ENCODE measurements at regions not wholly inside any gene's neighbourhood (a gene's known extent, or its start where the extent isn't known, plus 50 kb on each side); places are given as distances from the start of the nearest gene placed in this dataset.
A peak's percentile ranks its signal among the peaks of the same experiment; 100 is the strongest.

DNA sequence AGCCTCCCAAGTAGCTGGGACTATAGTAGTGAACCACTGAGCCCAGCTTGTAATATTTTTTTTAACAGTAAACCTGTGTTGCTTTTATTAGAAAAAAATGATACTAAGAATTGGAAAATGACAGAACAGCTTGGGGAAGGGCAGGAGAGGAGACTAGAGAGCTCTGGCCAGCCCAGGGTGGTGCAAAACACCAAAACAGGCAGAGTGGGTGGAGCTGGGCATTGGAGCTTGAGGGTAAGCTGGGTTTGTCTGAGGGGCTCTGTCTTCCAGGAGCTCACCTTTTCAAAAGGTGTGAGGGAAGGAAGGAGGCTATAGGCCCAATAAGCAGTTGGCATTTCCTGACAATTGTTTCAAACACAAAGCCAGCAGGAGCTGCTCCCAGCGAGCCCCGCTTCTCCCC is 75.2 kb upstream of the DUSP5 start:
- in situ Hi-C loops (cut with MboI; ENCODE audit: low sequenced_read_pairs, unreplicated experiment) = no loop called here
- no peak for DNase-seq (ENCODE audit: low spot score)
- TF ChIP-seq, protein P1, sequence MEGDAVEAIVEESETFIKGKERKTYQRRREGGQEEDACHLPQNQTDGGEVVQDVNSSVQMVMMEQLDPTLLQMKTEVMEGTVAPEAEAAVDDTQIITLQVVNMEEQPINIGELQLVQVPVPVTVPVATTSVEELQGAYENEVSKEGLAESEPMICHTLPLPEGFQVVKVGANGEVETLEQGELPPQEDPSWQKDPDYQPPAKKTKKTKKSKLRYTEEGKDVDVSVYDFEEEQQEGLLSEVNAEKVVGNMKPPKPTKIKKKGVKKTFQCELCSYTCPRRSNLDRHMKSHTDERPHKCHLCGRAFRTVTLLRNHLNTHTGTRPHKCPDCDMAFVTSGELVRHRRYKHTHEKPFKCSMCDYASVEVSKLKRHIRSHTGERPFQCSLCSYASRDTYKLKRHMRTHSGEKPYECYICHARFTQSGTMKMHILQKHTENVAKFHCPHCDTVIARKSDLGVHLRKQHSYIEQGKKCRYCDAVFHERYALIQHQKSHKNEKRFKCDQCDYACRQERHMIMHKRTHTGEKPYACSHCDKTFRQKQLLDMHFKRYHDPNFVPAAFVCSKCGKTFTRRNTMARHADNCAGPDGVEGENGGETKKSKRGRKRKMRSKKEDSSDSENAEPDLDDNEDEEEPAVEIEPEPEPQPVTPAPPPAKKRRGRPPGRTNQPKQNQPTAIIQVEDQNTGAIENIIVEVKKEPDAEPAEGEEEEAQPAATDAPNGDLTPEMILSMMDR (IDR thresholded peaks at IDR 0.05; ENCODE audit: borderline replicate concordance, control extremely low read depth, extremely low read depth, insufficient read depth, missing control alignments) = no peak

DNA sequence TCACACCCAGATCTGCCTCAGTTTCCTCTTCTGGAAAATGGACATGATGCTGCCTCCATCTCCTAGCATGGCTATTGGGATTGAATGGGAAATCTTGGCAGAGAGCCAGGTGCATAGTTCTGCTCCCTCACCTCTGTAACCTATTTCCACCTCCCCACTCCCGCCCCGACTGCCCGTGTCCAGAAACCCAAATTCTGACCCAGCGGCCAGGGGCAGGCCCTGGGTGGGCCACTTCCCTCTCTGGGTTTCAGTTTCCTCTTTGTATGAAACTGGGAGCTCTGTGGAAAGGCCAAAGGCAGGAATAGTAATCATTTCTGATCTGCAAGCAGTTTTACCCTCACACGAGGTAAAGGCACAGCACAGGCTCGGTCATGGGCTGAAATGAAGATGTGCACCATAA is 74.1 kb upstream of the DUSP5 start:
- in situ Hi-C loops (cut with MboI; ENCODE audit: low sequenced_read_pairs, unreplicated experiment) = no loop called here
- TF ChIP-seq, protein P1 (IDR thresholded peaks at IDR 0.05; ENCODE audit: borderline replicate concordance, control extremely low read depth, extremely low read depth, insufficient read depth, missing control alignments) = no peak
- DNase-seq (ENCODE audit: low spot score) = no peak

DNA sequence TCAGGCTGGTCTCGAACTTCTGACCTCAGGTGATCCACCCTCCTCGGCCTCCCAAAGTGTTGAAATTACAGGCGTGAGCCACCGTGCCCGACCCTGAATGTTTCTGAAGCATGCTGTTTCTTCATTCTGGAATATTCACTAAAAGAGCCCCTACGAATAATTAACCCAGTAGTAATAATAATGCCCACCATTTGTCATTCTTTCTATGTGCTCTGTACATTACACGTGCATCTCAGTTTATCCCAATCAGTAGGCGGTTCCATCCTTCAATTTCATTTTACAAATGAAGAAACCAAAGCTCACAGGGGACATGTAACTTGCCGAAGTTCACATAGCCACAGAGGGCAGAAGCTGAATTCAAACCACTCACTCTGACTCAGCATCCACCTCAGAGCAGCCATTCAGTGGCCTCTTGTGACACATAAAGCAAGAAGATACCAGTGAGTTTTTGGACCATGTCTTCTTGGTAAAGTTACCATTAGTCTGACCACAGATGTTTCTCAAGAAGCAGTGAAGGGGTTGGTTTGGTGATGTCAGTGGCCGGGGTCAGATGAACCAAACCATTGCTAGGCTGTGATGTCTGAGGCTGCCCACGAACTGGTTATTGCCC is 71.9 kb upstream of the DUSP5 start:
- in situ Hi-C loops (cut with MboI; ENCODE audit: low sequenced_read_pairs, unreplicated experiment) = no loop called here
- DNase-seq (ENCODE audit: low spot score) = peak; percentile 75
- TF ChIP-seq, protein P1 (IDR thresholded peaks at IDR 0.05; ENCODE audit: borderline replicate concordance, control extremely low read depth, extremely low read depth, insufficient read depth, missing control alignments) = no peak

DNA sequence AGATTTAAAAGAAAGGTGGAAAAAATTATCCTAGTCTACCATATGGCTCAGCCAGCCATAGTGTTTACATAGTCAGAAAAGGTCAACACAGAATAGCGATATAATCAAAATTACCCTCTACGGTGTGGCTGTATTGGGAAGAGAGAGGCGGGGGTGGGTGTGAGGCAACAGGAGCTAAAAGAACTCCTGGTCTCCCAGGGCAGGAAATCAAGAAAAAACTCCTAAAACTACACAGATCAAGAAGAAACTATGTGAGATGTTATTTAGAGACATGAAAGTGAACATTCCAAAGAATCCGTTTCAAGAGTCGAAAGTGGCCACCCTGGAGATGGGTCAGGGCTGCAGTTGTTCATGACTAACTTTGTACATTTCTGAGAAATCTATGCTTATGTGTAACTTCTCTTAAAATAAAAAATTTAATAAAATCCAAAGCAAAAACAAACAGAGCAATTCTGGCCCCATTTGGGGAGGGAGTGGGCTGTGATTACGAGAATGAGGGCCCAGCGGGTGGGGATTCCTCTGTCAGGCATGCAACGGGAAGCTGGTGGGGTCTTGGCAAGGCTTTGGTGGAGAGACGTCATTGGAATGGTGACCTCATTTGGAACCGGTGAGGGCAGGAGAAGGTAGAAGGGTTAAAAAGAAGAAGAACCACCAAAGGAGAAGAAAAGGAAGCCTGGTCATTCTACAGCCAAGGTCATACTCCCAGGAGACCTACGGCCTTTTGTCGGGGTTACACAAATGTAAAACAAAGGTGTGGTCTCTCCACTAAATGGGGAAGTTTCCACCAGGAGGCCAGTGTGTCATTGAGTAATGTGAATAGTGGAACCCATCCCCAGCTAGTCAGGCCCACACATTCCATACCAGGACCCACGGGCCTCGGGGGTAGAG is 71.2 kb upstream of the DUSP5 start:
- in situ Hi-C loops (cut with MboI; ENCODE audit: low sequenced_read_pairs, unreplicated experiment) = no loop called here
- no peak for DNase-seq (ENCODE audit: low spot score)
- TF ChIP-seq, protein P1 (IDR thresholded peaks at IDR 0.05; ENCODE audit: borderline replicate concordance, control extremely low read depth, extremely low read depth, insufficient read depth, missing control alignments) = no peak

DNA sequence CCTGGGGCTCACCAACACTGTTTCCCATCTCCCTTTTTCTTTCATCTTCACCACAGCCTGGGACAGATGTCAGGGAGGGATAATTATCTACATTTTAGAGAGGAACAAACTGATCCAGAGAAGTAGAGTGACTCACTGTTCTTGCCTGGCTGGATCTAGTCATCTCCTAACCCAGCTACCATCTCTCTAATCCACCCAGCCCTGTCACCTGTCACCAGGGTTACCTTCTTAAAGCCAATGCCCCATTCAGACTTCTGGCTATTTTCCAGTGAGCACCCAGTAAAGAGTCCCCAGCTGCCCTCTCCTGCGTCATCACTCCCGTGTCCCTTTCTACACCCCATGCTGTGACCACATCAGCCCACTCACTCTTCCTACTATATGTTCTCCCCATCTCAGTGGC is 68.4 kb upstream of the DUSP5 start:
- TF ChIP-seq, protein P1 (IDR thresholded peaks at IDR 0.05; ENCODE audit: borderline replicate concordance, control extremely low read depth, extremely low read depth, insufficient read depth, missing control alignments) = no peak
- DNase-seq (ENCODE audit: low spot score) = no peak
- in situ Hi-C loops (cut with MboI; ENCODE audit: low sequenced_read_pairs, unreplicated experiment) = no loop called here

DNA sequence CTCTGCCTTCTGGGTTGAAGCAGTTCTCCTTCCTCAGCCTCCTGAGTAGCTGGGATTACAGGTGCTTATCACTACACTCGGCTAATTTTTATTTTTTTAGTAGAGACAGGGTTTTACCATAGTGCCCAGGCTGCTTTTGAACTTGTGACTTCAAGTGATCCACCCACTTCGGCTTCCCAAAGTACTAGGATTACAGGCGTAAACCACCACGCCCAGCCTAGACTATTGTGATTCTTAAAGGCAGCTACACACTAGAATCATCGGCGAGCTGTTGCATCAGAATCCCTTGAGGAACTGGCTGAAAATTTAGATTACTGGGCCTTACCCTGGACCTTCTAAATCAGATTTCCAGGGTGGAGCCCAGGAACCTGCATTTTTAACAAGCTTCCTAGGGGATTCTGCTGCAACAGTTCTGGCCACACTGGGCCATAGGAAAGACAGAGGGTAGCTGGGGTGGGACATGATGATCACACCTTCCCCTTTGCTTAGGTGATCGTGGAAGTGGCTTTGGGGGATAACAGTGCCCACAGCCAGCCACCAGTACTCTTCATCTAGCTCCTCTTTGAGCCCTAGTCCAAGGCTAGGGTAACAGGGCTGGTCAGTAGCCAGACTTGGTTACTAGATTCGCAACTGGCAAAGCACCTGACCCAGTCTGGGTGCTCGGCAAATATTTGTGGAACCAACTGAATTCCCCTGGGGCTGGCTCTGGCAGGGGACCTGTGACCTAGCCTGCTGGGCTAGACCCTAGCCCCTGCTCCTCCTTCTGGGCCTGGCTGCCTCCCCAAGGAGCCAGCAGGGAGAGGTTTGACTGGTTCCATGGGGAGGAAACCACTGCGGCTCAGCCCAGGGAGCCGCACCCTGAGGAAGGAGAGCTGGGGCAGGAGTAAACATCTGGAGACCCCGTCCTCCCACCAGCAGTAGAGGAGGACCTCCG is 67.1 kb upstream of the DUSP5 start:
- in situ Hi-C loops (cut with MboI; ENCODE audit: low sequenced_read_pairs, unreplicated experiment) = no loop called here
- TF ChIP-seq, protein P1 (IDR thresholded peaks at IDR 0.05; ENCODE audit: borderline replicate concordance, control extremely low read depth, extremely low read depth, insufficient read depth, missing control alignments) = no peak
- no peak for DNase-seq (ENCODE audit: low spot score)

Measured in GM13976 (cell line).